ENCODE measurements at regions not wholly inside any gene's neighbourhood (a gene's known extent, or its start where the extent isn't known, plus 50 kb on each side); places are given as distances from the start of the nearest gene placed in this dataset.

DNA sequence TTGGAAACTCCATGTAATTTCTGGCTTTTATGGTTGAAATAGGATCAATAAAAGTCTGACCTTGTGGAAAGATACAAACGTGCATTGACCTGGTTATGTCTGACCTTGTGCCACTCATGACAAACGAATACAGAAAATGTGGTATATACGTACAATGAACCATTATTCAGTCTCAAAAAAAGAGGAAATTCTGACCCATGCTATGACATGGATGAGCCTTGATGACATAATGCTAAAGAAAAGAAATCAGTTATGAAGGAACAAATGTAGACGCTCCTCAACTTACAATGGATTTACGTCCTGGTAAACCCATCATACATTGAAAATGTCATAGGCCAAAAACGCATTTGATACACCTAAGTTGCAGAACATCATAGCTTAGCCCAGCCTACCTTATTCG lies 309.7 kb upstream of the SULF2 start:
- no peak overlapping the region for H3K4me3 ChIP-seq (ENCODE audit: insufficient read depth, low read length)
- H3K9me3 ChIP-seq (ENCODE audit: low read depth, low read length), result no peaks in the 10 kb centered on the region
- TF ChIP-seq, protein P1, sequence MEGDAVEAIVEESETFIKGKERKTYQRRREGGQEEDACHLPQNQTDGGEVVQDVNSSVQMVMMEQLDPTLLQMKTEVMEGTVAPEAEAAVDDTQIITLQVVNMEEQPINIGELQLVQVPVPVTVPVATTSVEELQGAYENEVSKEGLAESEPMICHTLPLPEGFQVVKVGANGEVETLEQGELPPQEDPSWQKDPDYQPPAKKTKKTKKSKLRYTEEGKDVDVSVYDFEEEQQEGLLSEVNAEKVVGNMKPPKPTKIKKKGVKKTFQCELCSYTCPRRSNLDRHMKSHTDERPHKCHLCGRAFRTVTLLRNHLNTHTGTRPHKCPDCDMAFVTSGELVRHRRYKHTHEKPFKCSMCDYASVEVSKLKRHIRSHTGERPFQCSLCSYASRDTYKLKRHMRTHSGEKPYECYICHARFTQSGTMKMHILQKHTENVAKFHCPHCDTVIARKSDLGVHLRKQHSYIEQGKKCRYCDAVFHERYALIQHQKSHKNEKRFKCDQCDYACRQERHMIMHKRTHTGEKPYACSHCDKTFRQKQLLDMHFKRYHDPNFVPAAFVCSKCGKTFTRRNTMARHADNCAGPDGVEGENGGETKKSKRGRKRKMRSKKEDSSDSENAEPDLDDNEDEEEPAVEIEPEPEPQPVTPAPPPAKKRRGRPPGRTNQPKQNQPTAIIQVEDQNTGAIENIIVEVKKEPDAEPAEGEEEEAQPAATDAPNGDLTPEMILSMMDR (IDR thresholded peaks at IDR 0.05; ENCODE audit: extremely low read depth, low read depth, low read length), result no peak
- H3K27me3 ChIP-seq (ENCODE audit: insufficient read depth, low read length), result peaks cover 14% of the 10 kb centered on the region
- H3K36me3 ChIP-seq (ENCODE audit: insufficient read depth, low read length), result no peaks in the 10 kb centered on the region
- no peaks in the 10 kb centered on the region for H4K20me1 ChIP-seq (ENCODE audit: insufficient read depth, low read length)
- H3K27ac ChIP-seq (ENCODE audit: low read depth, low read length), result no peak overlapping the region
- H3K79me2 ChIP-seq (ENCODE audit: insufficient read depth, low read length), result no peaks in the 10 kb centered on the region
- no peak for DNase-seq (ENCODE audit: insufficient read length, low spot score, missing footprints)
- H3K4me1 ChIP-seq (ENCODE audit: insufficient read depth, low read length), result peaks cover 3% of the 10 kb centered on the region
- H2AFZ ChIP-seq (ENCODE audit: low read length), result no peak overlapping the region
- H3K4me2 ChIP-seq (ENCODE audit: insufficient read depth, low read length), result no peak overlapping the region

DNA sequence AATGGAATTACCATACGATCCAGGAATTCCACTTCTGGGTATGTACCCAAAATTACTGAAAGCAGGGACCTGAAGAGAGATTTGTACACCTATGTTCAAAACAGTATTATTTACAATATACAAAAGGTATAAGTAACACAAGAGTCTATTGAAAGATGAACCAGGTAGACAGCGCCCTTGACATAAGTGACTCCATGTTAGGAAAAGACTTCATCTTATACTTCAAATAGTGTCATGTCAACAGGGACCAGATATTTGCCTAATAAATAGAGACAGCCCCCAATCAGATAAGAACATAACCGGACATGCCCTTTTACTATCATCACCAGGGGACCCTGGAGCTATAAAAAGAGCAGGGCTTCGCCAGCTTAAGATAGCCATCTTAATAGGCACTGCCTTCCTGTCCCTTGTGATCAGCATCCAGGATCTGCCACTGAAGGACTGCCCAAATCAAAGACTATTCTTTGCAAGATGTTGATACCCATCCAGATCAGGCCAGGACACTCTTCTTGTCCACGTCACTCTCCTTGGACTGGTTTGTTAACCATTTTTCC lies 309.0 kb upstream of the SULF2 start:
- H3K4me2 ChIP-seq (ENCODE audit: insufficient read depth, low read length), result no peak overlapping the region
- TF ChIP-seq, protein P1 (IDR thresholded peaks at IDR 0.05; ENCODE audit: extremely low read depth, low read depth, low read length), result no peak
- H3K4me3 ChIP-seq (ENCODE audit: insufficient read depth, low read length), result no peak overlapping the region
- no peaks in the 10 kb centered on the region for H3K36me3 ChIP-seq (ENCODE audit: insufficient read depth, low read length)
- peaks cover 14% of the 10 kb centered on the region for H3K27me3 ChIP-seq (ENCODE audit: insufficient read depth, low read length)
- no peaks in the 10 kb centered on the region for H4K20me1 ChIP-seq (ENCODE audit: insufficient read depth, low read length)
- H3K4me1 ChIP-seq (ENCODE audit: insufficient read depth, low read length), result peaks cover under 1% of the 10 kb centered on the region
- no peak for DNase-seq (ENCODE audit: insufficient read length, low spot score, missing footprints)
- H3K27ac ChIP-seq (ENCODE audit: low read depth, low read length), result no peak overlapping the region
- H3K9me3 ChIP-seq (ENCODE audit: low read depth, low read length), result no peaks in the 10 kb centered on the region
- no peaks in the 10 kb centered on the region for H3K79me2 ChIP-seq (ENCODE audit: insufficient read depth, low read length)
- H2AFZ ChIP-seq (ENCODE audit: low read length), result no peak overlapping the region

DNA sequence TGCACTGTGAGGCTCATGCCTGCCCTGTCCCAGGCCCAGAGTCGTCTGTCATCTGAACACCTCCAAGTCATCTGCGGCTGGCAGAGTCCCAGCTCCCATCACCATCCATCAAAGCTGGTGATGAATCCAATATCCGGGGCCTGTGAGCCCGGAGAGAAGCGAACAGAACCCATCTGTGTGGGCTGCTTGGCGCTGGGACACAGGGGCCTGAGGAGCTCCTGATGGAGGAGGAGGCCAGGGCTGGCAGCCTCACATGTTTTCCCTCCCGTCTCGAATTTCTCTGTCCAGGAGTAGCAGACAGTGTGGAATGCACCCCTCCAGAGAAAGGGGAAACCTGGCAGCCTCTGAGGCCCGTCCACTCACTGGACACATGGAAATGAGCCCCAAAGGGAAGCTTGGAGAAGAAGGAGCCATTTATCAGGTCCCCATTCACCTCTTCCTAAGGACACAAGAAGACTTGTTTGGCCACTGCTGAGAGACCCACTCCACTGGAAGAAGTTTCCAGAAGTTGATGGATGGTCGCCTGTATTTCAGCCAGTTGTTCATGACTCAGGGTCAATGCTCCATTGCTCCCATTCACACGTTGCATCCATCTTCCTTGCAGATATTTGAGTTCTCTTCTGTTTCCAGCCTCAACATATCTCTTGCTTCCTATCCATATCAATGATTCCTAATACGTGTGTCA lies 307.5 kb upstream of the SULF2 start:
- H3K36me3 ChIP-seq (ENCODE audit: insufficient read depth, low read length), result no peaks in the 10 kb centered on the region
- H3K4me3 ChIP-seq (ENCODE audit: insufficient read depth, low read length), result no peak overlapping the region
- no peaks in the 10 kb centered on the region for H3K79me2 ChIP-seq (ENCODE audit: insufficient read depth, low read length)
- TF ChIP-seq, protein P1 (IDR thresholded peaks at IDR 0.05; ENCODE audit: extremely low read depth, low read depth, low read length), result no peak
- no peak for DNase-seq (ENCODE audit: insufficient read length, low spot score, missing footprints)
- no peaks in the 10 kb centered on the region for H4K20me1 ChIP-seq (ENCODE audit: insufficient read depth, low read length)
- H3K4me1 ChIP-seq (ENCODE audit: insufficient read depth, low read length), result no peaks in the 10 kb centered on the region
- H3K9me3 ChIP-seq (ENCODE audit: low read depth, low read length), result no peaks in the 10 kb centered on the region
- H3K27ac ChIP-seq (ENCODE audit: low read depth, low read length), result no peak overlapping the region
- H3K27me3 ChIP-seq (ENCODE audit: insufficient read depth, low read length), result peaks cover 14% of the 10 kb centered on the region
- no peak overlapping the region for H3K4me2 ChIP-seq (ENCODE audit: insufficient read depth, low read length)
- H2AFZ ChIP-seq (ENCODE audit: low read length), result no peak overlapping the region

DNA sequence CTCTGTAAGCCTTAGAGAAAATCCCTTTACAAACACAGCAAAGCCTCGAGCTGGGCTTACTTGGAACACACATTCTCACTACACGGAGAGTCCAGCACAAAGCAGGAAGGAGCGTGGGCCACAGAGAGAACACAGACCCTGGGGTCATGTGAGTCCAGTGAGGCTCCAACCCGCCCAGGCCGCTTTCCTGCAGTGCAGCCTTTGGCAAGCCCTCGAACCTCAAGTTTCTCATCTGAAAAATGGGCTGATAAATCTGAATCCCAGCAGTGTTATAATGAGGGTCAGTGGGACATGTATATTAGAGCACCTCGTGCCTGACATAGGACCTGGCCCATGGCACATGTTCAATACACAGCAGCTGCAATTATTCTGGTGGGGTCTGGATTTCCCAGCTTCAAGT lies 305.5 kb upstream of the SULF2 start:
- H3K4me1 ChIP-seq (ENCODE audit: insufficient read depth, low read length), result no peaks in the 10 kb centered on the region

More for the DNA sequence above, 305.5 kb upstream of the SULF2 start:
- no peak overlapping the region for H3K4me2 ChIP-seq (ENCODE audit: insufficient read depth, low read length)
- no peaks in the 10 kb centered on the region for H4K20me1 ChIP-seq (ENCODE audit: insufficient read depth, low read length)
- no peak for DNase-seq (ENCODE audit: insufficient read length, low spot score, missing footprints)
- H2AFZ ChIP-seq (ENCODE audit: low read length), result no peak overlapping the region
- H3K27ac ChIP-seq (ENCODE audit: low read depth, low read length), result no peak overlapping the region
- TF ChIP-seq, protein P1 (IDR thresholded peaks at IDR 0.05; ENCODE audit: extremely low read depth, low read depth, low read length), result no peak
- H3K36me3 ChIP-seq (ENCODE audit: insufficient read depth, low read length), result no peaks in the 10 kb centered on the region
- H3K9me3 ChIP-seq (ENCODE audit: low read depth, low read length), result no peaks in the 10 kb centered on the region
- peaks cover 14% of the 10 kb centered on the region for H3K27me3 ChIP-seq (ENCODE audit: insufficient read depth, low read length)
- no peaks in the 10 kb centered on the region for H3K79me2 ChIP-seq (ENCODE audit: insufficient read depth, low read length)
- H3K4me3 ChIP-seq (ENCODE audit: insufficient read depth, low read length), result no peak overlapping the region

Measured in osteoblast (primary cell).